ENCODE measurements at regions not wholly inside any gene's neighbourhood (a gene's known extent, or its start where the extent isn't known, plus 50 kb on each side); places are given as distances from the start of the nearest gene placed in this dataset.

GRCh38 chr18:41545091-41545888 lies 409.7 kb upstream of the PIK3C3 start:
- no peak for DNase-seq (ENCODE audit: low read depth in 1 of 2, low spot score in 1 of 2)

DNA sequence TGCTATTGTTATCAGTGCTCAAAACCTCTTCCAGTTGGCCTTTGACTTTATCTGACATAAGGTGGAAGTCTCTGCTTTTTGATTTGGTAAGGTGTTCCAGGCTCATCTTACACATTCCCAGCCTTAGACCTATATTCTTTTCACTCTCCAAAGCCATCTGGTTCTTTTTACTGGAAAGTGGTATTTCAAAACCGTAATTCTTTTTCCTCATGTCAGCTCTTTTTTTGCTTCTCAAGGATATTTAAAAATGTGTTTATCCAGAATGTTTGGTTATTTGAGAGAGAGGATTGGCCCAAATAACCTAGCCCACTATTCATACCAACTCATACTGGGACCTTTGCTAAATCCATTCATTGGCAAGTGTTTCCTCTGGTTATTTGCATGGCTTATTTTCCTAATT lies 411.2 kb upstream of the PIK3C3 start:
- no peak for DNase-seq (ENCODE audit: low read depth in 1 of 2, low spot score in 1 of 2)

DNA sequence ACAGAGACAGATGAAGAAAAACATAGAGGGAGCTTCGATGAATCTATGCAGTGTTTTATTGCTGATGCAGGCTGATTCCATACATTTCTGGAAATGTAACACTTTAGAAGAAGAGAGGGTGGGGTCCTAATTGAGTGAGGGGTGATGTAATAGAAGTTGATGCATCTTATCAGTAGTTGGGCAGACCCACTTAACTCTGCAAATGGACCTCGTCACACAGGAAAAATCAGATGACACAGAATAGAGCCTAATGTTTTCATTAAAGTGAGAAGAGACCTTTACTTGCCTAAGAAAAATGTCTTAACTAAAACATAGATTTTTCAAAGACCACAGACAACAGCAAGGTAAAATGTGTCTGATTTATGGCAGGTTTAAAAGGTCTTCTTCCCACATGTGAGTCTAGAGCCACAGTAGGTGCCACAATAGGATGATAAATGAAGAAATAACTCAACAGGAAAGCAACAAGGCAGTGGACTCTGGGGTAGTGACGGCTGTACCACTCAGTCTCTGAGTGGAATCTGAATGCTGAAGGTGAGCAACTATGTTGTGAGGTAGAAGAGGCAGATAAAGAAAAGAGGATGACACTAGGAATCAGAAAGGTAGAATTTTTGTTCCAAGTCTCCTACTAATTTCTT lies 414.7 kb upstream of the PIK3C3 start:
- DNase-seq (ENCODE audit: low read depth in 1 of 2, low spot score in 1 of 2): no peak

- no peak for DNase-seq (ENCODE audit: low read depth in 1 of 2, low spot score in 1 of 2)
These were observed 416.3 kb upstream of the PIK3C3 start for GRCh38 chr18:41538751-41539150.

DNA sequence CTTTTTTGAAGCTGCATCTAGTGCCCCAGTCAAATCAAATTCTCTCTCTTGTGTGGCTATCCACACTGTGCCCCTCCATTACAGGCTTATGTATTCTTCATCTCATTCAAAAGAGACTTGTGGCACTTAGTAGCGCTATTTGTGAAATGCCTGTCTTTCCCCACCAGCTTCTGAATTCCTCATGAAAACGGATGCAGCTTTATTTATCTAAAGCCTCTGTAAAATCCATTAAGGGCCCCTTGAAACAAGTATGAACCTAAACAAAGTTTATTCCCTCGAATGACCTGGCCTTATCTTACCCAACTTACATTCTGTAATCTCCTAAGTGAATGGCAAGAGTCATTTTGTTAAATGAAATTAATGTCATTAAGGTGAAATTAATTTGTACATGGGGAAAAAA lies 417.4 kb upstream of the PIK3C3 start:
- no peak for DNase-seq (ENCODE audit: low read depth in 1 of 2, low spot score in 1 of 2)

DNA sequence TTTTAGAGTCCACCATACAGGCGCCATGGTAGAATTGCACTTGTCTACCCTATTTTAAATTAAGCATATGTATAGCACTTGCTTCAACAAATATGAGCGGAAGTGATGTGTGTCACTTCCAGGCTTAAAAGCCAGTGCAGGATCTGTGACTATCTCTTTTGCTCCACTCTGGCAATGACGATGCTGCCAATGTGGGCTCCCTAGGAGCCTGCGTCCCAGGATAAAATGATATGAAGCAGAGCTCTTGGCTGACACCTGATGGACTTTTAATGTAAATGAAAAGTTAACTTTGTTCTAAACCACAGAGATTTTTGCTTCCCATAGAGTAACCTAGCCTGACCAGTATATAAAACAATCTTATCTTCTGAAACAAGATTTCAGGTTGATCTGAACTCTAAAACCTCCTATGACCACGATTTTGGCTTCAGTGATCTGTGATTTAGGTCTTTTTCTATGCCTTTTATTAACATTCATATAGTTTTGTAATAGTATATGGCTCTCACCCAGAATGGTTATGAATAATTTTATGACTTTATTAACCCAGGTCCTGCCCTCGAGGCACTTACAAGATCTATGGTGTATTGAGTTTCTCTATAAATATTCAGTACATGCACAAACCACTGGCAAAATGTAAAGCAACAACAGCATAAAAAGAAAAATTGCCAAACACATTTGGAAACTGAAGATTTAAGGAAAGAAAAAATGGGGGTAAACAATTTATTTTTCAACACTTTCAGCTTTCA lies 422.5 kb upstream of the PIK3C3 start:
- no peak for DNase-seq (ENCODE audit: low read depth in 1 of 2, low spot score in 1 of 2)

- no peak for DNase-seq (ENCODE audit: low read depth in 1 of 2, low spot score in 1 of 2)
These were observed 424.1 kb upstream of the PIK3C3 start for GRCh38 chr18:41530970-41531369.

- no peak for DNase-seq (ENCODE audit: low read depth in 1 of 2, low spot score in 1 of 2)
These were observed 425.9 kb upstream of the PIK3C3 start for GRCh38 chr18:41529093-41529492.

DNA sequence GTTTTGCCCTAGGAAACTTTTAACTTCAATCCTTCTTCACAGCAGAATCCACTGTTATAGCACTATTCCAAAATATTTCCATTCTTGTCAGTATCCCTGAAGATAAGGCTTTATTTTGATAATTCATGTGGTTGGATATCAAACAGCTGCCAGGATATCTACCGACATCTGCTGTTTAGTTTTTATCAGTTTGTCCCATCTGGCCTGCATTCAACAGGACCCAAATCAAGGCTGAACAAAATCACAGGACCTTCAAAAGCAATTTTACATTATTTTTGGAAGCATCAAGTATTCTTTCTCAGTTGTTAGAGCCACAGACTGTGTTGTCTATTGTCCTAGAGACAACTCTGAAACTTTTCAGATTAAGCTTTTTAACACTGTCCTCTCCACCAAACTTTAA lies 429.0 kb upstream of the PIK3C3 start:
- no peak for DNase-seq (ENCODE audit: low read depth in 1 of 2, low spot score in 1 of 2)

DNA sequence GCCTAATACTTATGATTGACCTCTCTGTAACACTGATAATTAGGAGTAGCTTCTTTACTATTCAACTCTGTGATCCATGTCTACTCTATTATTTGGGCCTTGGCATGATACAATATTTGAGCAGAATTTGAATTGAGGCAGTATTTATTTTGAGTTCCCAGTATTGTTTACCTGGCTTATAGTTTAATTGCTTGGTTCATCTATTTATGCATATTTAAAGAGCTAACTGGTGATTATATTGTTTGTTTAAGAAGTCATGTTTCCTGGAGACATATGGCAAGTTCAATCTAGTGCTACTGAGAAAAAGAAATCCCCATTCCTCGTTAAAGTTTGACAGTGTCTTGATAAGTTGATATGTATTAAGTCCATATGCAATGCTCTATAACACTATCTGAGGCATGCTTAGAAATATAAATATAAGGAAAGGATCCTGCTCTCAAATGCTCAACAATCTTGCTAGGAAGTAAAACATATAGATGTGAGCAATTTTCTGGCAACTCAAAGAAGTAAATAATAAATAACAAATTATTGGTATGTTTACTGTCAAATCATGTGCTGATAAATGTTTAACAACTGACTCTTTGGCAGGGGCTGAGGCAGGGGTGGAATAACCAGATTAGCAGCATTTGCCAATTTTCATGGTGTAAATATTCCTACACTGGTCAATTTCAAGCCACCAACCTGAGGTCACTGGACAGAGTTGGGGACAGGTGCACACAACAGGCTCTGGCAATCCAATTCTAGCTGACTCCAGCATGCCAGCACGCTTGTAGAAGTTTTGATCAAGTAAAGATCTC lies 430.2 kb upstream of the PIK3C3 start:
- no peak for DNase-seq (ENCODE audit: low read depth in 1 of 2, low spot score in 1 of 2)

DNA sequence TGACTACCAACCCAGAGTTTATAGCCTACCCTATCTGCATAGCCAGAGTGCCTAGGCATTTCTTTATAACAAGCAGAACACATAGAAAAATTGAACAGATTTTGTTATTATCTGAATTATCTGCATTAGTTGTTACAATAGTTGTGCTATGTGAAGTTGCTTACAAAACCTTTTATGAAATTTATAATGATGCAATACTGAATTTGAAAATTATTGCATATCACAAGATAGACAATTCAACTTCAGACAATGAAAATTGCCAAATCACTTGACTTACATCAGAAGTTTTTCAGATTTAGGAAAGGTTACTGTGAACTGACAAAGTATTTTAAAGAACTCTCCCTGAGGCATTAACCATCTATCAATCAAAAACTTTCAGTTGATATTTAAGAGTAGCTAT lies 437.9 kb upstream of the PIK3C3 start:
- DNase-seq (ENCODE audit: low read depth in 1 of 2, low spot score in 1 of 2): no peak

DNA sequence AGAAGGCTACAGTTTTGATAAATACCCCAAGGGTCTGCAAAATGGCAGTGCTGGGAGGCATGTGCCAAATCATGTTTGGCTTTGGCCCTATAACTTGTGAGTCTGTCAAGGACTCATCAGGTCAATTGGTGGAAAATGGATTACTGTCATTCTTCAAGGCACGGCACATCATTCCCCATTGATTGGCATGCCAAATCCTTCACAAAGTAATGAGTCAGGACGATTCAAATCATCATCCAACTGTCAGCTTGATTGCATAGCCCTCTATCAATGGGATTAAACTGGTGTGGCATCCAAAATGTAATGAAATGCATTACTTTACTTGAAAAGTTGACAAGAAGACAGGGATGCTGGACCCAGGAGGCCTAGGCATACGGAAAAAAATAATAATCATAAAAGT lies 441.6 kb upstream of the PIK3C3 start:
- DNase-seq (ENCODE audit: low read depth in 1 of 2, low spot score in 1 of 2): no peak

- no peak for DNase-seq (ENCODE audit: low read depth in 1 of 2, low spot score in 1 of 2)
These were observed 450.7 kb upstream of the PIK3C3 start for GRCh38 chr18:41504316-41504715.

DNA sequence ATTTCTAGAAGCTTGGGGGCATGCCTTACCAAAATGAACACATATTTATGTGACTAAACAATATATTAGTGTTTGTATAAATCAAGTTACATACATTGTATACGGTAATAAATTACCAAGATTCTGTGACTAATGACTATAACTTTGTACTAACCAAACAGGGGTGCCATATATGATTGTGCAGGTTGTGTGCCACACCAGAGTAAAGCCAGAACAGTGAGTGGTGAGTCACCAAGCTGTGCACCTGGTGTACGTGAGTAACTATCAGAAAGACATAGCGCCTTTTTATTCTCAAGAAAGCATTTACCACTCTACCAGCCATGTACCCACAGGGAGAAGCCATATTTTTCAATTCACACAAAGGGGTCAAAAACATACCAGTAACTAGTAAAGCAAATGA lies 453.2 kb upstream of the PIK3C3 start:
- DNase-seq (ENCODE audit: low read depth in 1 of 2, low spot score in 1 of 2): no peak

GRCh38 chr18:41499345-41499744 lies 455.7 kb upstream of the PIK3C3 start:
- DNase-seq (ENCODE audit: low read depth in 1 of 2, low spot score in 1 of 2): no peak

DNA sequence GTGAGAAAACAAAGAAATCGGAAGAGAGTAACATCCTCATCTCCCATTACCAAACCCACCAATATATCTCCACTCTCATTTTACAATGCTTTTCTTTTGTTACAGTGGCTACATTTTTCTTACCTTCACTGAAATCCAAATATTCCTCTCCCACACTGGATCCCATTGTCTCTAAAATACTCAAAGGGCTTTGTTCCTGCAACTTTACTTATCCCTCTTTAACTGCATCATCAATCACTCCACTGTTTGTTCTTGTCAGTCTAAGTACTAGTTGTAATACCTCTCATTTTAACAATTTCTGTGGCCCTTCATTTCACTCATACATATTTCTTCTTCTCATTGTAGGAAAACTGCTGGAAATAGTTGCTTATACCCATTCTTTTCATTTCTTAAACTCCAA lies 464.2 kb upstream of the PIK3C3 start:
- DNase-seq (ENCODE audit: low read depth in 1 of 2, low spot score in 1 of 2): no peak

DNA sequence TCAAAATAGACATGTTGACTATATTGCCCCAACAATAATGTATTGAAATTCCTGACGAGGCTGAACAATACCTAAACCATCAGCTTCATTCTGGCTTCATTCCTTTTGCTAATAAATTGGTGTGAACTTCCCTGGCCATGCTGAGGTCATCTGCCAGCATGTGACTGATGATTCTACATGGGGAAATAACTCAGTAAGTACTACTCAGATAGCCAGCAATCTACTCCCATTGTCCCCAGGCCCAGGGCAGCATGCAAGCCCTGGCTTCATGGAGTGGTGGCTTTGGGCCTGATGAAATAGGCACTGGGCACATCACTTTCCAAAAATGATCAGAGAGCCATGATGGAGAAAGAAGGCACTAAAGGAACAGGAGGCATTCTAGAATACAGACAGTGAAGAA lies 468.5 kb upstream of the PIK3C3 start:
- DNase-seq (ENCODE audit: low read depth in 1 of 2, low spot score in 1 of 2): no peak

DNA sequence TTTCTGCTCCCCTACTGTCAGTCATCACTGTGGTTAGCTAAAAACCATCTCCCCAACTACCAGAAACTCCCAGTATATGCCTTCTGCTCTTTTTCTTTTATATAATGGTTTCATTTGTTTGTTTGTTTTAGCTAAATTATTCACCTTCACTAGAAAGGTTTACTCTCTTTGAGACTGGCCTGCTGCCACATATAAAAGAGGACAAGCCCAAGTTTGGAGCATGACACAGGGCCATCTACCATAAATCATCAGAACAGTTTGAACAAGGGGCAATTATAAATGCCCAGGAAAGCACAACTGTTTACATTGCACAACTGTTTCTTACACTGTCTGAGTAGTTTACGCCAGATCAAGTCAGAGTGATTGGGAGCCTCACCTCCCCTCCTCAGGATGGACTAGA lies 471.0 kb upstream of the PIK3C3 start:
- DNase-seq (ENCODE audit: low read depth in 1 of 2, low spot score in 1 of 2): no peak

DNA sequence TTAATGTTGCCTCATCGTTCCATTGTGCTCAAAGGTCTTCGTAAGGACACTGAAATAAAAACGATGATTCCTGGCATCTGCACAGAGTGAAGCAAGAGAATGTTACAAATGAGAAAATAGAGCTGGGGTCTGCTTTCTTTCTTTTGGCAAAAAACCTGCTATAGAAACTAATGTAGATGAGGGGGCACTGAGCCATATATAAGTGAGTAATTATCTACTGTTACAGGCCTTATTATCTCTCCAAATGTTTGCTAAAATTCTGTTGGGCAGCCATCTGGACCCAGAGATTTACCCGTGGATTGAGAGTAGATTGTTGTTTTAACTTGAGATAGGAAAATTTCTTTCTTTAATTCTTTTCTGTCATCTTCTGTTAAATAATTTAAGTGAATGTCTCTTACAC lies 472.5 kb upstream of the PIK3C3 start:
- DNase-seq (ENCODE audit: low read depth in 1 of 2, low spot score in 1 of 2): no peak

GRCh38 chr18:41466436-41467160 lies 488.4 kb upstream of the PIK3C3 start:
- DNase-seq (ENCODE audit: low read depth in 1 of 2, low spot score in 1 of 2): no peak

DNA sequence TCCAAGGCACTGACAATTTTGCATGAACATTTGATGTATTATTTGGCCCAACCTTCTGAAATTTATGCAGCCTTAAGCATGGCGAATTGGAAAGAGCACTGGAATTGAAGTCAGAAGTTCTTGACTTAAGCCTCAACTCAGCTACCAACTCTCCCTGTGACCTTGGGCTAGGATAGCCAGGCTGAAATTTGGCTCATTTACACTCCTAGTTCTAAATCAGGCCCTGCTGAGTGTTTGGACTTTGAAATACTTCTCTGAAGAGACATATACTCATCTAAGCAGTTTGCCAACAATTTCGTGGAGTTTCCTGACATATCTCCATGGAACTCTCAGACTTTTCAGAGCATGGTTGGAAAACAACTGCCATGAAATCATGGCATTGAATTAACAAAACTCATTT lies 489.6 kb upstream of the PIK3C3 start:
- no peak for DNase-seq (ENCODE audit: low read depth in 1 of 2, low spot score in 1 of 2)

All from stimulated activated CD4-positive, alpha-beta T cell treated with anti-CD3 and anti-CD28 coated beads, Interleukin-15, amount 100 ng/mL, for 1 hour (primary cell).